Lower lobe of right lung (tissue), 2 donors: ENCODE measurements at regions not wholly inside any gene's neighbourhood (a gene's known extent, or its start where the extent isn't known, plus 50 kb on each side); places are given as distances from the start of the nearest gene placed in this dataset.

Experiments used
- ATAC-seq, 2 donors: fragments of 200-7000 bp; cut with Tn5 transposase; one replicate each; pipeline ENCODE4 v1.9.1; 2020 to 2022; ENCODE audit warnings: mild to moderate bottlenecking in 2 of 2, moderate library complexity in 2 of 2
- DNase-seq: peaks from one replicate; pipeline ENCODE4 v3.0.0-alpha.2; 2020
- H3K27ac ChIP-seq: fragments of 200-600 bp; one replicate; pipeline ENCODE4 v1.8.0; 2022
- H3K27me3 ChIP-seq: fragments of 200-600 bp; one replicate; pipeline ENCODE4 v1.8.0; 2022; ENCODE audit warnings: low read depth
- H3K36me3 ChIP-seq: fragments of 200-600 bp; one replicate; pipeline ENCODE4 v1.8.0; 2022; ENCODE audit warnings: mild to moderate bottlenecking
- H3K4me1 ChIP-seq: fragments of 200-600 bp; one replicate; pipeline ENCODE4 v1.8.0; 2022
- H3K4me3 ChIP-seq: fragments of 200-600 bp; one replicate; pipeline ENCODE4 v1.8.0; 2022; ENCODE audit warnings: mild to moderate bottlenecking
- H3K9me3 ChIP-seq: fragments of 200-600 bp; one replicate; pipeline ENCODE4 v1.8.0; 2022
- CTCF ChIP-seq: fragments of 200-600 bp; IDR thresholded peaks from one replicate; pipeline ENCODE4 v1.8.0; 2022; ENCODE audit warnings: antibody characterized with exemption, mild to moderate bottlenecking
- intact Hi-C: fragments of 100-400 bp; cut with DNase I; formaldehyde crosslinking; loops from one replicate; pipeline ENCODE4 v1.11.0; 2022
- donor health status: DM: no; HTN: yes; CAD: no; lungs with severe emphysema.

GRCh38 chr4:153153339-153153871, 50.8 kb upstream of the TRIM2 start:
- Histone ChIP-seq H3K36me3 (no peaks in the 10 kb centered on the region), H3K27ac (no peak overlapping the region), H3K9me3 (no peaks in the 10 kb centered on the region), H3K4me3 (peak overlapping the region; percentile 65), H3K27me3 (peaks cover 13% of the 10 kb centered on the region), H3K4me1 (peaks cover 26% of the 10 kb centered on the region)
- TF ChIP-seq CTCF = no peak
- ATAC-seq (peak; percentile 85 to 90), DNase-seq (peak; percentile 63)
- intact Hi-C loops = no loop called here

- no peak for TF ChIP-seq CTCF
- H3K9me3 ChIP-seq = no peaks in the 10 kb centered on the region
- intact Hi-C loops = no loop called here
- peak overlapping the region; percentile 65 for H3K4me3 ChIP-seq
- H3K27me3 ChIP-seq = peaks cover 13% of the 10 kb centered on the region
- DNase-seq (no peak), ATAC-seq (peak; percentile 55 to 59)
- no peak overlapping the region for H3K27ac ChIP-seq
- peaks cover 26% of the 10 kb centered on the region for H3K4me1 ChIP-seq
- no peaks in the 10 kb centered on the region for H3K36me3 ChIP-seq
These were observed 50.0 kb upstream of the TRIM2 start for GRCh38 chr4:153154007-153154975.
